Astrocyte of the cerebellum (primary cell): ENCODE measurements at regions not wholly inside any gene's neighbourhood (a gene's known extent, or its start where the extent isn't known, plus 50 kb on each side); places are given as distances from the start of the nearest gene placed in this dataset.

Source experiments
- DNase-seq: peaks from one replicate; pipeline ENCODE4 v3.0.0-alpha.2; 2011; ENCODE audit warnings: low read depth
- H3K4me3 ChIP-seq: 2 replicates; pipeline ENCODE4 v1.5.1; 2011; ENCODE audit warnings: mild to moderate bottlenecking, low read depth, low read length, moderate library complexity
- CTCF ChIP-seq: IDR thresholded peaks from 2 replicates; pipeline ENCODE4 v1.5.1; 2012; ENCODE audit warnings: low read length, low read depth, moderate library complexity, mild to moderate bottlenecking; ENCODE audit errors: missing control alignments
- in situ Hi-C: cut with HindIII; loops from 2 replicates; pipeline ENCODE4 v1.10.0; 2017; ENCODE audit warnings: low sequenced_read_pairs

DNA sequence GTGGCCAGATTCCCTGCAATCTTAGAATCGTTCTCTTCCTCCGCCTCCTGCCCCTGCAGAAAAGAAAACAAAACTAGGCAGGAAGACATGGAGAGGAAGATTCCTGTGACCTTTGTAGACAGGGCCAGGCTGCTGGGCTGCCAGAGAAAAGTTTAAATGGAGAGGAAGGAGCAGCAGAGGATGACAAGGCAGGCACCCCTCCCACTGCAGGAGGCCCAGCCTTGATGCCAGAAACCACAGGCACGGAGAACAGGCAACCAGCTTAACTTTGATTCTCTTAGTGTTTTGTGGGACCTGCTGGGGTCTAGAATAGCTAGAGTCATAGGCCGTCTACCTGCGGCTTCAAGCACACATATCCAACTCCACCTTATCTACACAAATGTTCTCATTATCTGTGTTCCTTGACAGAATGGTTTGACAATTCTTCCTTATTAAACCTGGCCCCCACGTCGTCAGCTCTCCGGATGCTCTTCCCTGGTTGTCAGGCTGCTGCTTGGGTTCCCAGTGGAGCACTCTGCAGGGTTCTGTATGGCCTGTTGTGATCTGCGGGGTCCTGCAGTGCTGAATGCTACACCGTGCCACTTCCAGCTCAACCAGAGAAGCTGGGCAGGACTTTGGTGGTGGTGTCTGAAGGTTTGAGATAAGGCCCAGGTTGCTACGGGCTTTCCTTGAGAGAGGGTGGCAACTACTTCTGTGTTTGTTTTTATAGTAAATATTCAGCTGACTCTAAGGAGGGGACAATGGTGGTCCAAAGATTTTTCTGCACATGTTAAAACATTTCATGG lies 609.5 kb downstream of the AACS start:
- no peak for DNase-seq
- no peak overlapping the region for H3K4me3 ChIP-seq
- in situ Hi-C loops = no loop called here
- no peak for TF ChIP-seq CTCF

GRCh38 chr12:125676366-125676765 lies 611.1 kb downstream of the AACS start:
- H3K4me3 ChIP-seq = no peak overlapping the region
- TF ChIP-seq CTCF = no peak
- in situ Hi-C loops = no loop called here
- DNase-seq = no peak

- in situ Hi-C loops = no loop called here
- H3K4me3 ChIP-seq = no peak overlapping the region
- DNase-seq = no peak
- no peak for TF ChIP-seq CTCF
Observed at GRCh38 chr12:125677829-125678228, 612.6 kb downstream of the AACS start.

GRCh38 chr12:125678589-125678993 lies 613.4 kb downstream of the AACS start:
- no peak overlapping the region for H3K4me3 ChIP-seq
- no peak for TF ChIP-seq CTCF
- no peak for DNase-seq
- in situ Hi-C loops = no loop called here

GRCh38 chr12:125683748-125684381 lies 618.6 kb downstream of the AACS start:
- H3K4me3 ChIP-seq = no peak overlapping the region
- TF ChIP-seq CTCF = no peak
- no peak for DNase-seq
- in situ Hi-C loops = no loop called here

- TF ChIP-seq CTCF = no peak
- DNase-seq = no peak
- H3K4me3 ChIP-seq = no peak overlapping the region
- in situ Hi-C loops = no loop called here
Observed at GRCh38 chr12:125684968-125685790, 619.9 kb downstream of the AACS start.
